M059J (cell line): ENCODE measurements at regions not wholly inside any gene's neighbourhood (a gene's known extent, or its start where the extent isn't known, plus 50 kb on each side); places are given as distances from the start of the nearest gene placed in this dataset.

Experiments
- DNase-seq: peaks from one replicate; pipeline ENCODE4 v3.0.0-alpha.2; 2012; ENCODE audit warnings: low read depth

DNA sequence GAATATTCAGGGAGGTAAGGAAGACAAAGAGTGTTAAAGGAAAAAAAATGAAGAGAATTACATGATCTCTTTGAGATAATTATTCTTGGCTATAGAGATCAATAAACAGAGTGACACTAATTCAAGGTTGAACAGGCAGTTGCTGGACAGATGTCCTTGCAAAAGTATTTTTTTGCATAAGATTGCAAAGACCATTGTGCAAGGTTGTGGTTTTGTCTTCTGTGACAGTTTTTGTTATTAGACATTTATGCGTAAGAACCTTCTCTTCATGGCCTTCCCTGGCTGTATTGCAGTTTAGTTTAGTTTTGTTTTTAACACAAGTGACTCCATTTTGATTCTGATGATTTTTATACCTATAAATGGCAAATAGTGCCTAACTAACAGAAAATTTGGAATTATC is 682.8 kb upstream of the ARPP21 start:
- DNase-seq, result no peak

DNA sequence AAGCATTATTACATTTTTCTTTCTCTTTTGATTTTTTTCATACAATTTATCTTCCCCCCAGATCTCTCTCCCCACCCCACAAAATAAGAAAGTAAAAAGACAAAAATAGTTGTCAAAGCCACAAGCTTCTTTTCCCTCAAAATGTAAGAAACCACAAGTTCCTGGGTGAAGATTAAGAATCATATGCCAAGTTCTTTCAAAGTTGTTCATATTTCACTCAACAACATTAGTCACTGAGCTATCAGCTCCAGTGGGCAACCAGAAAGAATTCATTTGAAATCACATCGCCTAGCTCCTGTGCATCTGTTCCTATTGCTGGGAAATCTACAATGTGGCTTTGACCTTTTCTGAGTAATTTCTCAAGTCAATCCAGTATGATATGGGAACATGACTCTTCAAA is 681.6 kb upstream of the ARPP21 start:
- DNase-seq, result no peak

- no peak for DNase-seq
Observed at GRCh38 chr3:34969513-34969912, 669.8 kb upstream of the ARPP21 start.

GRCh38 chr3:34972481-34972880 is 666.8 kb upstream of the ARPP21 start:
- no peak for DNase-seq

DNA sequence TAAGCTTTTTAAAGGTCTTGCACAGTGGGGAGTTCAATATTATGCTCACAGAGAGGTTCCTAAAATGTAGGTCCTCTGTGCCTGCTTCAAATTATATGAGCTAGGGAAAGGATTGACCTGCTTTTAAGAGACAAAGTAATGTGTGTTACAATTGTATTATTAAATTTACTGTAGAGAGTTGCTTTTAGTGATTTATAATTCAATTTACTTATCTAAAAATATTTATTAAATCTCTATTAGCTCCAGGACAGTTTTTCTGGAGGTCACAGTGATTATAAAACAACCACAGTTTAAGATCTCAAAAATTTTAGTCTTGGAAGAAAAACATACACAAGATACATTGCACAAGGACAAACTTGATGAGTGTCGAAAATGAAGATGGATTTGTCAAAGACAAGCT is 665.7 kb upstream of the ARPP21 start:
- no peak for DNase-seq

DNA sequence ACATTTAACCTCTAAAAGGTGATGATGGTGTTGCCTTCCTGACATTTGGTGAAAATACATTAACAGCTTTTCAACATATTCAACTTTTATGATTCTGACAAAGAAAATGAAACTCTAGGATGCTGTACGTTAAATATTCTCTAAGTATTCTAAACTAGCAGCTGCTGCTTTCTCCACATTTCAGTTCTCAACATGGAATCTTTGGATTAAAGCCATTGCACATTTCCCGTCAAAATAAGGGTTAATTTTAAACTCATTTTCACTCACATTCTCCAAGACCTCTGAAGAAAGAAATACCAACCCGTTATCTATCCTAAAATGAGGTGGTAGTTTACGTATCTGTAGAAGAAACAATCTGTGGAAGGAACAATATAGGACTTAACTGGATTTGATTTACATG is 655.7 kb upstream of the ARPP21 start:
- DNase-seq, result no peak

GRCh38 chr3:34988296-34988695 is 651.0 kb upstream of the ARPP21 start:
- DNase-seq, result no peak

GRCh38 chr3:34995796-34996430 is 643.4 kb upstream of the ARPP21 start:
- no peak for DNase-seq

GRCh38 chr3:34998902-34999301 is 640.4 kb upstream of the ARPP21 start:
- DNase-seq, result no peak

- no peak for DNase-seq
Observed at GRCh38 chr3:35012214-35012613, 627.1 kb upstream of the ARPP21 start.

DNA sequence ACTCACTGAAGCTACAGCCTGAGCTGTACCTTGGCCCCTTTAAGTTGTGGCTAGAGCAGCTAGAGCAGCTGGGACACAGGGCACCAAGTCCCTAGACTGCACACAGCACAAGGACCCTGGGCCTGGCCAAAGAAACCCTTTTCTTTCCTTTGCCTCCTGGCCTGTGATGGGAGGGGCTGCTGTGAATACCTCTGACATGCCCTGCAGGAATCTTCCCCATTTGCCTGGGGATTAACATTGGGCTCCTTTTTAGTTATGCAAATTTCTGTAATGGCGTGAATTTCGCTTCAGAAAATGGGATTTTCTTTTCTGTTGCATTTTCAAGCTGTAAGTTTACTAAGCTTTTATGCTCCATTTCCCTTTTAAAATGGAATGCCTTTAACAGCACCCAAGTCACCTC is 611.2 kb upstream of the ARPP21 start:
- DNase-seq, result no peak

- no peak for DNase-seq
Observed at GRCh38 chr3:35042210-35042991, 596.9 kb upstream of the ARPP21 start.

DNA sequence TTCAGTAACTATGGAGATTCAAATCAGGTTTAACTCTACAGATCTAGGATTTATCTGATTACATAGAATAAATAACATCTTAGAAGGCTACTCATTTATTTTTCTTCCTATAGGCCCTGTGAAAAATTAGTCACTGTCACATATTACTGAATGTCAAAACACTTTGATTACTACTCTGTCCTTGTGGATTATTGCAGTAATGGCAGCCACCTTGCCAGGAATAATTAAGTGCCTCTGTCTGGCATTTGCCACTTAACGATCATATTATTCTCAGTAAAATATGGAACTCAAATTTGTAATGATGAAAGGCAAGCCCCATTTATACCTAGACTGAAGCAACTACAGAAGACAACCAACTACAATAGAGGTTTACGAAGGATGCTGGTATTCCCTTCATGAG is 596.3 kb upstream of the ARPP21 start:
- no peak for DNase-seq

DNA sequence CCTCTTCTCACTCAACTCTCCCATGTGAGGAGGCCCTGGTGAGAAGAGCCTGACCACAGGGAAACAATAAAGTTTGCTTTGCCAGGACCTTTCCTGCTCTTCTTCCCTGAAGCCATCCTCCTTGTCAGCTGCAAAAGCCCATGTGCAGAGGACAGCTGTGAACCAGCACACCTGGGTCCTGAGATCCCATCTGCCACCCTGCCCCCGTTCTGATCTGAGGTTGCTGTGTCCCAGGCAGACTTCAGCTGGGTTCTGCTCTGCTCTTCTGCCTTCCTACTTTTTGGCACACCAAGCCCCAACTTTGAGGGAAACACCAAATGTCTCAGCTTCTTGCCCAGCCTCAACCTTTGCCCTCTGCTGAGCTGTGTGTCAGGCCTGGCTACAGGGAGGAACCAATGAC is 595.1 kb upstream of the ARPP21 start:
- no peak for DNase-seq

DNA sequence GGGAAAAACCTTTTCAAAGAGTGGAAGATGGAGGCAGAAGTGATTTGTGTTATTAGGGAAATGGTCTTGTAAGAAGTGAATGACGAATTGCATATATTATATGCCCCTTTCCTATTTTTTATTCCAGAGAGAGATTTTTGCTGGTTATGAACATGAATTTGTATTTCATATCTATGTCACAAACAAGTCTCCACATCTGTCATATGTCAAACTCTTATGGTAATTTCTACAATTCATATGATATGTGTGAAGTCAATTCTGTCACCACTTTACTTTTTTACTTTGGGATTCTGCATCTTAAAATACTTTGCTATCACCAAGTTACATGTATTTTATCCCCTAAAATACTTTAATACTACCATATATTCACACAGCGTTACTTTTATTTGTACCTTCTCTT is 594.2 kb upstream of the ARPP21 start:
- DNase-seq, result no peak

DNA sequence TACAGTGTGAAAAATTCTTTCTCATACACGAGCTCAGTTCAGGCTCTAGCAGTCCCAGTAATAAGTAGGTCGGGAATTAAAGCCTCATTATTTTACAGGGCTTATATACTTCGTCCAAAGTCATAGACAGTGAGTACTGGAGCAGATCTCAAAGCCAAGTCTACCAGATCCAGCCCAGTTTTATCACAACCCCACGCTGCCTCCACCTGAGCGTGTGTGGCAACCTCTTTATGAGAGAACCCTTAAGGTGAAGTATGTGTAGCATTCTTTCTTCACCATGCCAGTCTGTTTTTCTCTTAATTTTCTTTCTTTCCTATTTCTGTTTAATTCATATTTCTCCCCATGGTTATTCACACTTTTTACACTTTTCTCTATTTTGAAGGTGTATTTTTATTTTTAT is 574.6 kb upstream of the ARPP21 start:
- DNase-seq, result no peak

DNA sequence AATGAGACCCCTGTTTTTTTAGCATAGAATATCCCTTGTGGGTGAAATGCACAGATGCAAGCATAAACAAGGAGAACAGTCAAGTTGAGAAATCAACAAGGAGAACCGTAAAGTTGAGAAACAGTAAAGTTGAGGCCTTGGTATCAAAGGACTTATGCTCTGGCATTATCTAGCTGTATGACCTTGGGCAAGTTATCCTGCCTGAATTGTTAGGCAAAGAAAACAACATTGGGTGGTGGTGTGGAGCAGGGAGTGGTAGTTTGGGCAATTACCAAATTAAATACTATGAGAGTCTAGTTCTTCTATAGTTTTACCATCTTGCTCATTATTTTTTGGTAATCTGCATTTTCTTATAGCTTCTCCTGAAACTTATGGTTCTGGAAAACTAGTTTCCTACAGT is 573.4 kb upstream of the ARPP21 start:
- DNase-seq, result no peak

DNA sequence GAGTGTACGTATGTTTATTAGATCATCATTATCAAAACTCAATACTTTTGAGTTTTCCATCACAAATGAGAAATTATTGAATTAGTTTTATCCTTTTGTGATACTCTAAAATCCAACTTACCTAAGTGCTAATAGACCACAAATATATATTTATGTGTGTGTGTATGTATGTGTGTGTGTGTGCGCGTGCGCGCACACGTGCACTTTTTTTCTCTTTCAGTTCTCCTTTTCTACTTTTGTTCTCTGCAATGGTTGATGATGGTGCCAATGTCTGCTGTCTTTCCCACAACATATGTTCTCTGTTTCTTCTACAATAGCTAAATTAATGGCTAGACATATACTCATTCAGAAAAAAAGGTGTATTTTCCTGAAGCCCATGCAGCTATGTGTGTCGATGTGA is 571.6 kb upstream of the ARPP21 start:
- no peak for DNase-seq

DNA sequence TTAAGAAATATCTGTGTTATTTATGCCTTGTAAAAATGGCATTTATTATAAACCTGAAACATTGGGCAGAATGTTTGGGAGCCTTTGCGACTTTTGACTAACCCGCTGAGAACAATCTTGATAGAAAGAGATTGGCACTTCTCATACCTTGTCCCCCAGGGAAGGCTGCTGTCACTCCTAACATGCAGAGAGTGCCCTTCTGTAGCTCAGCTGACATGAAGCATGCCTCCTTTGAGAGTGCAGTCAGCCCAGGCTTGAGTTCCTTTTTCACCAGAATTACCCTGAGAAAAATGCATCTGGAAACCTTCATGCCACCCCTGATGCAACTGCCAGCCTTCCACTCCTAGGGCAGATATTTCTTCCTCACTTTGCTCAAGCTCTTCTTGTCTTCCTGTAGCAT is 569.2 kb upstream of the ARPP21 start:
- DNase-seq, result no peak

GRCh38 chr3:35071772-35072171 is 567.6 kb upstream of the ARPP21 start:
- no peak for DNase-seq

- DNase-seq, result no peak
Observed at GRCh38 chr3:35078780-35079179, 560.5 kb upstream of the ARPP21 start.

DNA sequence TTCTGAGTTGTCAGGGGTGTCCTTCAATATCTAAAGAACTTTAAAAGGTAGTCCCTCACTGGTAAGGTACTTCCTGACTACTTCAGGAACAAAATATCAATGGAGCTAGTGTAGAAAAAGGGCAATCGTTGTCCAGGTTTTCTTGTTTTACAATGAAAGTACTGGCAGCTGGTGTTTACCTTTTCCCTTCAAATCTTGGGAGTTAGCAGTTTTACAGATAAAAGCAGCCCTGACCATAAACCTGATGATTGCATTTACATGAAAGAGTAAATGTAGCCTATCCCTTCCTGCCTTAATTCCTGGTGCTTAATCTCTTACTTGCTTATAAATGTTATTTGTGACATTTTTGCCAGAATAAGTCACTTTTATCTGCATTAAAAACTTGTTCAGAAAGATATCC is 559.9 kb upstream of the ARPP21 start:
- DNase-seq, result no peak

GRCh38 chr3:35081899-35082298 is 557.4 kb upstream of the ARPP21 start:
- DNase-seq, result no peak

- DNase-seq, result no peak
Observed at GRCh38 chr3:35088943-35089342, 550.4 kb upstream of the ARPP21 start.
